DMS 273 treated with DMSO at 0.1 percent for 48 hours (cell line): ENCODE measurements at regions not wholly inside any gene's neighbourhood (a gene's known extent, or its start where the extent isn't known, plus 50 kb on each side); places are given as distances from the start of the nearest gene placed in this dataset.

Experiments
- DNase-seq: peaks from one replicate; lab custom pipeline; 2025; lab: John Stamatoyannopoulos, UW

DNA sequence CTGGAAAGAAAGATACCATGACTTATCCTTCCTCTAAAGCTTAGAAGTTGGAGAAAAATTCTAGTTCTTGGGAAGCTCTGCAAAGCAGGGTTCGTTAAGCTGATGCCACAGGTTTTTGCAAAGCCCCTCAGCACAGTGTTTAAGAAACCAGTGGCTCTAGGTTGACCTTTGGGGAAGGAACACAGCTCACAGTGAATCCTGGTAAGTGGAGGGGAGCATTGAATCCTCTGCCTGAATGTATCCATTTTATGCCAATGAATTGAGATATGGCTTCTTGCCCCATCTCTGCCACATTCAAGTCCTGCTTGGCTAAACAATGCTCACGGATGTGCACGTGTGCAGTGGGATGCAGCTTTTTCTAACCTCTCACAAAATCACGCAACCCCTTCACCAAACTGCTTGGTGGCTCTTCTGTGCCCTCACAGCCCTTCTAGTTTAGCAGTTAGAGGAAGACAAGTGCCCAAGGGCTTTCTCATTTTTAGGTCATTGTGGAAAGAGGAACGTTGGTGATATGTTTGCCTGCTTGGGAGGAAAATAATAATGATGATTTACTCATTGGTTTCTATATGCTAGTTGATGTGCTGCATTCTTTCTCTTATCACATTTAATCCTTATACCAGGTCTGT, 111.3 kb downstream of the DAD1 start:
- DNase-seq, result no peak

GRCh38 chr14:22476887-22477286, 112.1 kb downstream of the DAD1 start:
- no peak for DNase-seq

- DNase-seq, result no peak
Measured at GRCh38 chr14:22476005-22476751, 112.8 kb downstream of the DAD1 start.

DNA sequence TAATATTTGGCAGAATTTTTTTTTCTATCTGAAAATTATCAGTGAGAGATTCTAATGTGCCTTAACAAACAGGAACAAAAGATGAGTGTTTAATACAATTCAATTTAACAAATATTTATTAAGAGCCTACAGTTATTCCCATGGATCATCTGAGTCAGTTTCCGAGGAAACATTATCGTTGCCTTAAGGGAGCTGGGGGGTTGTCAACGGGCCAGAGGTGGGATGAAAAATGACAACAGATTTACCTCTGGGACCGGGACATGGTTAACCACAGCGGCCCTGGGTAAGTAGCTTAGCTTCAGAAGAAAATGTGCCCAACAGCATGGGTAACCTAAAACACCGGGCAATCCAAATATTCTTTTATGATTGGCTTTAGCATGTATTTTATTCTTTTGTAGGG, 113.6 kb downstream of the DAD1 start:
- no peak for DNase-seq

- DNase-seq, result no peak
Measured at GRCh38 chr14:22474730-22475351, 114.2 kb downstream of the DAD1 start.

GRCh38 chr14:22472935-22473854, 115.8 kb downstream of the DAD1 start:
- DNase-seq, result peak; percentile 38

GRCh38 chr14:22472466-22472865, 116.6 kb downstream of the DAD1 start:
- no peak for DNase-seq

GRCh38 chr14:22471545-22472121, 117.4 kb downstream of the DAD1 start:
- peak; percentile 39 for DNase-seq

DNA sequence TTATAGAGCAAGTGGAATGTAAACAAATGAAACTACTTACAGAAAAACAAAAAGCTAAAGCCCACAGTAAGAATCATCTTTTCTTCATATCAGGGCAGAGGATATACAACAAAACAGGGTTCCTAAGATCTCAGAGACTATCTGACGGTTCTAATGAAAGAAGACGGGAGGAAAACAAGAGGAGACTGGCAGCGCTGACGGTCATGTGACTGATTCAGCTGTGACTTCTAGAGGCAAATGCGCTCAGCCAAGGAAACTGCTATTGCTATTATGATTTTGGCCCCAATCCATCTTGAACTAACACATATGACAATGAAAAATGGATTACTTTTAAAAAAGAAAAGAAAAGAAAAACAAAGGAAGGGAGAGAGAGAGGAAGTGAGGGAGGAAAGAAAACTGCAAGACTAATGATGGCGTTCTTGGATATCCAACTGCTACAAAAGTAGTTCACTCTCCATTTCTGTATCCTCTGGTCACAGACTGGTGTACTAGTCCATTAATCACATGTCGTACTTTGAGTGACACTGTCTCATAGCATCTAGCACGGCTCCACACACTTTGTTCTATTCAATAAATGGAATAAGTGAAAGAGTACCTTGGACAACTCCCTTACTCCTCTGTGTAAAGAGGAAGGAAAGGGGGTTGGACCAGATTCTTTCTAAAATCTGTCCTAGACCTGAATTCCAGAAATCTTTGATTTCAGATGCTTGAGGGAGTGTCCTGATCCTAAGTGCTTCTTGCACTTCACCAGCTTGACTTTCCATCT, 119.3 kb downstream of the DAD1 start:
- DNase-seq, result no peak

- no peak for DNase-seq
Measured at GRCh38 chr14:22468830-22469229, 120.2 kb downstream of the DAD1 start.

- no peak for DNase-seq
Measured at GRCh38 chr14:22466491-22466890, 122.5 kb downstream of the DAD1 start.

DNA sequence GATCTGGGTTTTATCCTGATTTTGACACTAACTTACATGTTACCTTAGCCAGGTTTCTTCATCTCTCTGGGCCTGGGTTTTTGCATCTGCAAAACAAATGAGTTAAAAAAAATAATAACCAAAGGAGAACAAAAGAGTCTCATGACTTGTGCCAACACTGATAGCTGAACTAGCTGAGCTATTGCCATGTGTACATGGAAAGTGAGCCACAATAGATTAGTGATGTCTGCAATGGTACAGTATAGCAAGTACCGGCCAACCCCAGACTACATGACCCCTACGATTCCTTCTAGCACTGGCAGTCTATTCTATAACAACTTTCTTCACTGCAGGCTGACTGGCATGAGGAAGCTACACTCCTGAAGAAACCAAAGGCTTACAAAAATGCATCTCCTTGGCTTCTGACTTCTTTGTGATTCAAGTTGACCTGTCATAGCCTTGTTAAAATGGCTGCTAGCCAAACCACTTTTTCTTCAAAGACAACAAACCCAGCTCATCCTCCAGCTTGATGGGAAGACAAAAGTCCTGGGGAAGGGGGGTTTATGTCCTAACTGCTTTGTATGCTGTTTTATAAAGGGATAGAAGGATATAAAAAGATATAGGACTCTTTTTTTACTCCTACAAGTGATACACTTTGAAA, 123.7 kb downstream of the DAD1 start:
- DNase-seq, result no peak

GRCh38 chr14:22464422-22465142, 124.4 kb downstream of the DAD1 start:
- DNase-seq, result no peak

- DNase-seq, result no peak
Measured at GRCh38 chr14:22463763-22464173, 125.3 kb downstream of the DAD1 start.

DNA sequence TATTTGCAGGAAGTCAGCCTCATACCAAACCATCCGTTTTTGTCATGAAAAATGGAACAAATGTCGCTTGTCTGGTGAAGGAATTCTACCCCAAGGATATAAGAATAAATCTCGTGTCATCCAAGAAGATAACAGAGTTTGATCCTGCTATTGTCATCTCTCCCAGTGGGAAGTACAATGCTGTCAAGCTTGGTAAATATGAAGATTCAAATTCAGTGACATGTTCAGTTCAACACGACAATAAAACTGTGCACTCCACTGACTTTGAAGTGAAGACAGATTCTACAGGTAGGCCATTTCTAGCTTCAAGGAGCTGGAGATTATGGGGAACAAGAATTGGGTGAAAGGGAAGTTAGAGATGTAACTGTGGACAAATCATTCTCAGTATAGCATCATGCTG, 126.1 kb downstream of the DAD1 start:
- DNase-seq, result no peak

- DNase-seq, result no peak
Measured at GRCh38 chr14:22460461-22461195, 128.4 kb downstream of the DAD1 start.

- DNase-seq, result no peak
Measured at GRCh38 chr14:22458737-22459136, 130.3 kb downstream of the DAD1 start.

DNA sequence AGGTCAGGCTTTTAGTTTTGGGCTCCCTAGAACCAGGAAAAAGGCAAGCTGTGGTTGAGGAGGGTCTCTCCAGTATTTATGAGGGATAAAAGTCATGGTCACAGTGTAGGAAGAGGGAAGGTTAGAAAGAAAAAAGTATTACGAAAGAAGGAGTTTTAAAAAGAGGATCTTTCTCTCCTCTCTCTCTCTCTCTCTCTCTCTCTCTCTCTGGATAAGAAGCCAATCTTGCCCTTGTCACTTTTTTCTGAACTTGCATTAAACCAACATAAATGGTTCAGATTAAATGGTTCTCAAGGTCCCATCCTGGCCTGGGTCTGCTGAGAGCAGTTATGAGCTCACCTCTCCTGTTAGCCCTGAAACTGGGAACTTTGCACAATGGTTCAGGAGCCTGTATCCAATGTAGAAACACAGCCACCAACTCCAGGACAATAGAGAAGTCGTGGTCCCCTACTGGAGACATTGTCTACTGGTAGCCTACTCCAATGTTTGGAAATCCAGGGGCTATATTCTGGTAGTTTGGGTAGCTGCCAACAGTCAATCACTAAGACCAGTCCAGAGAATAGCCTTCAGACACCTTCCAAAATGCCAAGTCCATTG, 131.9 kb downstream of the DAD1 start:
- no peak for DNase-seq

DNA sequence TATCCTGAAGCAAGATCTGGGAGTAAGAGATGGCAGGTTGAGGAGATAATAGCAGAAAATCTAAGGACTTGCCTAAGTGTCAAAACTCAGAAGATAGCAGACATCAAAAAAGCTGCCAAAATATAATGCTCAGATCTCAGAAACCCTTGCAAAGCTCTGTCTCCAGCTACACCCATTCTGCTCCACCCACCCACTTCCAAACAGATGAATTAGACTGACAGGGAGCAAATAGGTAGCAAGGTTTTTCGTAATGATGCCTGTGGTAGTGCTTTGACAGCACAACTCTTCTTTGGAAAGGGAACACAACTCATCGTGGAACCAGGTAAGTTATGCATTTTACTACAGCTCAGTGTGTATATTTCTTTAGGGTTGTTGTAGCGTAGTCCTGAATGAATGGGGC, 132.6 kb downstream of the DAD1 start:
- DNase-seq, result no peak
